Chondrocyte (in vitro differentiated cells): ENCODE measurements at regions not wholly inside any gene's neighbourhood (a gene's known extent, or its start where the extent isn't known, plus 50 kb on each side); places are given as distances from the start of the nearest gene placed in this dataset.
"Not testable (repeated sequence)": the region's sequence is repeated elsewhere in the genome, so short reads cannot be mapped to it uniquely, and the experiment has no call there.

ENCODE experiments used
- DNase-seq: peaks from one replicate; pipeline ENCODE4 v3.0.0; 2021; ENCODE audit warnings: mixed read lengths, low spot score
- H3K27ac Mint-ChIP-seq: one replicate; pipeline ENCODE4 v1.8.0; 2021; ENCODE audit warnings: mild to moderate bottlenecking, moderate library complexity, mixed read lengths; ENCODE audit not compliant: unreplicated experiment
- H3K27me3 Mint-ChIP-seq: 2 replicates; pipeline ENCODE4 v1.8.0; 2021; ENCODE audit warnings: low read depth, mixed read lengths
- H3K36me3 Mint-ChIP-seq: 2 replicates; pipeline ENCODE4 v1.8.0; 2021; ENCODE audit warnings: low read depth, mixed read lengths
- H3K4me1 Mint-ChIP-seq: 2 replicates; pipeline ENCODE4 v1.8.0; 2021; ENCODE audit warnings: low read depth, mild to moderate bottlenecking, mixed read lengths
- H3K4me3 Mint-ChIP-seq: one replicate; pipeline ENCODE4 v1.8.0; 2021; ENCODE audit warnings: mild to moderate bottlenecking, moderate library complexity, mixed read lengths; ENCODE audit not compliant: unreplicated experiment
- H3K9me3 Mint-ChIP-seq: 2 replicates; pipeline ENCODE4 v1.8.0; 2021; ENCODE audit warnings: low read depth, mixed read lengths
- TF ChIP-seq, protein P1 (sequence below): fragments of 200-600 bp; sonication (generic); IDR thresholded peaks from 2 replicates; pipeline ENCODE4 v1.5.0; 2021; ENCODE audit warnings: antibody characterized with exemption, mild to moderate bottlenecking, moderate library complexity

DNA sequence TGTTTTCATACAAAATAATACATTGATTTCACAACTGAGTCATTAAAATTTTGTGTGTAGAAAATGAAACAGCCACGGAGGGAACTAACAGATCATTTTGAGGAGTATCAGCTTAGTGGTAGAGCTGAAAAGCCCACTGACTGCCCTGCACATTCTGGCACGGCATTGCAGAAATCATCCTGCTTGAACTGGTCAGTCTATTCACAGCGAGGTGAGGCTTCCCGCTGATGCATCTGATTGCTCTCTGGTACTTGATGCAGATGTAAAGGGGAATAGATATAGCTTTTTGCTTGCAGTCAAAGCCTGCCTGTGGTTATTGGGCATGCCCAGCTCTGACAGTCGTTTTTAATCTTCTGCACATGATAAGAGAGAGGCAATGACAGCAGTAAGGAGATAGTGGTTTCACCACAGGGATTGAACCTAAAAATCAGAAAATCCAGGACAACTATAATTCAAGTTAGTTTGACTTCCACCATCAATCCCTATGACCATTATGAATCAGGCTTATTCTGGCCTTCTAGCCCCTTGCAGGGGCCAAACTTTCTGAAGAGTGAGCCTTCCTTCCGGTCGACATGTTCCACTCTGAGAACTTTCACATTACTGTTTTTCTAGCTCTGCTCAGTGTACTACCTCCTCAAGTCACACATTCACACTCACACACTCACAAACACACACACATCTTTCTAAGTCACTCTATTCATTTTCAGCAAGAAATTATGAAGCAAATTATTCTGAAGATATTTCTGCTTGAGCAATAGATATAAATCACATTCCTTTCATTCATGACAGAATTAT is 782.8 kb upstream of the NUDT12 start:
- TF ChIP-seq, protein P1, sequence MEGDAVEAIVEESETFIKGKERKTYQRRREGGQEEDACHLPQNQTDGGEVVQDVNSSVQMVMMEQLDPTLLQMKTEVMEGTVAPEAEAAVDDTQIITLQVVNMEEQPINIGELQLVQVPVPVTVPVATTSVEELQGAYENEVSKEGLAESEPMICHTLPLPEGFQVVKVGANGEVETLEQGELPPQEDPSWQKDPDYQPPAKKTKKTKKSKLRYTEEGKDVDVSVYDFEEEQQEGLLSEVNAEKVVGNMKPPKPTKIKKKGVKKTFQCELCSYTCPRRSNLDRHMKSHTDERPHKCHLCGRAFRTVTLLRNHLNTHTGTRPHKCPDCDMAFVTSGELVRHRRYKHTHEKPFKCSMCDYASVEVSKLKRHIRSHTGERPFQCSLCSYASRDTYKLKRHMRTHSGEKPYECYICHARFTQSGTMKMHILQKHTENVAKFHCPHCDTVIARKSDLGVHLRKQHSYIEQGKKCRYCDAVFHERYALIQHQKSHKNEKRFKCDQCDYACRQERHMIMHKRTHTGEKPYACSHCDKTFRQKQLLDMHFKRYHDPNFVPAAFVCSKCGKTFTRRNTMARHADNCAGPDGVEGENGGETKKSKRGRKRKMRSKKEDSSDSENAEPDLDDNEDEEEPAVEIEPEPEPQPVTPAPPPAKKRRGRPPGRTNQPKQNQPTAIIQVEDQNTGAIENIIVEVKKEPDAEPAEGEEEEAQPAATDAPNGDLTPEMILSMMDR, result no peak
- DNase-seq, result no peak
- no peaks in the 10 kb centered on the region for H3K36me3 Mint-ChIP-seq

GRCh38 chr5:104344809-104345208 is 782.2 kb upstream of the NUDT12 start:
- TF ChIP-seq, protein P1, result no peak
- Mint-ChIP-seq H3K27ac (peak overlapping the region; percentile 72), H3K9me3 (no peaks in the 10 kb centered on the region), H3K27me3 (no peaks in the 10 kb centered on the region), H3K4me3 (peak overlapping the region; percentile 50), H3K4me1 (peaks cover 17% of the 10 kb centered on the region), H3K36me3 (no peaks in the 10 kb centered on the region)
- DNase-seq, result no peak

More for the DNA sequence above, 782.8 kb upstream of the NUDT12 start:
- peak overlapping the region; percentile 72 for H3K27ac Mint-ChIP-seq
- H3K27me3 Mint-ChIP-seq, result no peaks in the 10 kb centered on the region
- H3K4me1 Mint-ChIP-seq, result peaks cover 17% of the 10 kb centered on the region
- no peaks in the 10 kb centered on the region for H3K9me3 Mint-ChIP-seq
- peak overlapping the region; percentile 50 for H3K4me3 Mint-ChIP-seq

- DNase-seq, result no peak
- no peak overlapping the region for H3K4me3 Mint-ChIP-seq
- no peaks in the 10 kb centered on the region for H3K4me1 Mint-ChIP-seq
- H3K27me3 Mint-ChIP-seq, result no peaks in the 10 kb centered on the region
- no peak overlapping the region for H3K27ac Mint-ChIP-seq
- TF ChIP-seq, protein P1, result no peak
- H3K36me3 Mint-ChIP-seq, result no peaks in the 10 kb centered on the region
- peaks cover 6% of the 10 kb centered on the region for H3K9me3 Mint-ChIP-seq
These were observed 765.2 kb upstream of the NUDT12 start for GRCh38 chr5:104327801-104328200.

GRCh38 chr5:104326966-104327365 is 764.4 kb upstream of the NUDT12 start:
- no peak for DNase-seq
- Mint-ChIP-seq H3K4me3 (no peak overlapping the region), H3K9me3 (peaks cover 6% of the 10 kb centered on the region), H3K27ac (no peak overlapping the region), H3K36me3 (no peaks in the 10 kb centered on the region), H3K4me1 (no peaks in the 10 kb centered on the region), H3K27me3 (no peaks in the 10 kb centered on the region)
- TF ChIP-seq, protein P1, result no peak

DNA sequence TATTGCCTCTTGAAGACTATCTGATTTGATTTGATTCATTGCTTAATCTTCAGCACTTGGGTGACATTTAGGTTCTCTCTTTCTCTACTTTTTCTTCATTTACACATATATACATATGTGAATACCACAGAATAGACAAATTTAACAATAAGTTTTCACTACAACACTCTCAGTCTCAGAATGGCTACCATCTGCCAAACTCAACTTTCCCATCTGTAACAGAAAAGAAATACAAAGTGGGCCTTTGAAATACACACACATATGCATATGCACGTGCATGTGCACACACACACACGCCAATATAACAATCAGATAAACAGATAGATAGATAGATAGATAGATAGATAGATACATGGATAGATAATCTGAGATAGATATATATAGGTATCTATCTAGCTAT is 762.8 kb upstream of the NUDT12 start:
- Mint-ChIP-seq H3K27ac (no peak overlapping the region), H3K36me3 (no peaks in the 10 kb centered on the region), H3K4me3 (no peak overlapping the region), H3K4me1 (no peaks in the 10 kb centered on the region), H3K9me3 (peaks cover 3% of the 10 kb centered on the region), H3K27me3 (no peaks in the 10 kb centered on the region)
- DNase-seq, result no peak
- TF ChIP-seq, protein P1, result no peak

- H3K27me3 Mint-ChIP-seq, DNase-seq, H3K4me1 Mint-ChIP-seq, H3K4me3 Mint-ChIP-seq, H3K9me3 Mint-ChIP-seq, H3K36me3 Mint-ChIP-seq, H3K27ac Mint-ChIP-seq: not testable (repeated sequence)
These were observed 754.1 kb upstream of the NUDT12 start for GRCh38 chr5:104316676-104317075.
